ENCODE measurements at regions not wholly inside any gene's neighbourhood (a gene's known extent, or its start where the extent isn't known, plus 50 kb on each side); places are given as distances from the start of the nearest gene placed in this dataset.
A peak's percentile ranks its signal among the peaks of the same experiment; 100 is the strongest.

GRCh38 chr17:27232328-27232727, 61.6 kb upstream of the WSB1 start:
- Histone ChIP-seq H3K4me1 (replicated peaks in 1 of 2) (no peaks in the 10 kb centered on the region), H3K4me3 (no peak overlapping the region), H3K27ac (no peak overlapping the region), H3K27me3 (no peaks in the 10 kb centered on the region), H3K36me3 (replicated peaks in 1 of 2) (no peaks in the 10 kb centered on the region), H3K9me3 (replicated peaks in 1 of 3) (no peaks in the 10 kb centered on the region)
- no peak for DNase-seq
- WGBS, 4 donors = 80 to 92% (median 87%) methylated on average over 5 of the region's 5 CpGs
- intact Hi-C loops (cut with DNase I) = loop anchor here in 1 of 2 donors (10.0 kb wide), 1 partner anchor 372 kb away; no protein-coding TSS in a partner anchor
- TF ChIP-seq POLR2A (IDR thresholded peaks at IDR 0.05) (no peak), CTCF (IDR thresholded peaks at IDR 0.05) (no peak)

- TF ChIP-seq CTCF (IDR thresholded peaks at IDR 0.05) = no peak
- Histone ChIP-seq H3K27ac (no peak overlapping the region), H3K27me3 (no peaks in the 10 kb centered on the region), H3K4me1 (replicated peaks in 1 of 2) (no peaks in the 10 kb centered on the region), H3K36me3 (replicated peaks in 1 of 2) (no peaks in the 10 kb centered on the region), H3K9me3 (replicated peaks in 1 of 3) (no peaks in the 10 kb centered on the region), H3K4me3 (no peak overlapping the region)
- WGBS, 4 donors = 65 to 85% (median 74%) methylated on average over 3 of the region's 3 CpGs
- intact Hi-C loops (cut with DNase I) = loop anchor here in 1 of 2 donors (10.0 kb wide), 1 partner anchor 372 kb away; no protein-coding TSS in a partner anchor
- no peak for DNase-seq
Observed at GRCh38 chr17:27233059-27233458, 60.9 kb upstream of the WSB1 start.

GRCh38 chr17:27233776-27234175, 60.1 kb upstream of the WSB1 start:
- Histone ChIP-seq H3K4me1 (replicated peaks in 1 of 2) (no peaks in the 10 kb centered on the region), H3K9me3 (replicated peaks in 1 of 3) (no peaks in the 10 kb centered on the region), H3K4me3 (no peak overlapping the region), H3K36me3 (replicated peaks in 1 of 2) (no peaks in the 10 kb centered on the region), H3K27ac (no peak overlapping the region), H3K27me3 (no peaks in the 10 kb centered on the region)
- 43 to 58% (median 51%) methylated on average over 5 of the region's 5 CpGs for WGBS, 4 donors
- intact Hi-C loops (cut with DNase I) = loop anchor here in 1 of 2 donors (10.0 kb wide), 1 partner anchor 371 kb away; no protein-coding TSS in a partner anchor
- no peak for DNase-seq
- no peak for TF ChIP-seq POLR2A (IDR thresholded peaks at IDR 0.05)
- TF ChIP-seq CTCF (IDR thresholded peaks at IDR 0.05) = no peak

- intact Hi-C loops (cut with DNase I) = loop anchor here (5.0 to 10.0 kb wide), 2 partner anchors 360 to 368 kb away; no protein-coding TSS in a partner anchor
- Histone ChIP-seq H3K36me3 (replicated peaks in 1 of 2) (no peaks in the 10 kb centered on the region), H3K27ac (no peak overlapping the region), H3K4me3 (no peak overlapping the region), H3K4me1 (replicated peaks in 1 of 2) (no peaks in the 10 kb centered on the region), H3K9me3 (replicated peaks in 1 of 3) (no peaks in the 10 kb centered on the region), H3K27me3 (no peaks in the 10 kb centered on the region)
- no peak for TF ChIP-seq POLR2A (IDR thresholded peaks at IDR 0.05)
- peak; percentile 87 to 95 (median 92) for TF ChIP-seq CTCF (IDR thresholded peaks at IDR 0.05)
- WGBS, 4 donors = 60 to 62% (median 61%) methylated on average over 3 of the region's 3 CpGs
- DNase-seq = peak; percentile 58 to 95 (median 84)
Observed at GRCh38 chr17:27236717-27237315, 57.1 kb upstream of the WSB1 start.
